Epithelial cell of esophagus (primary cell): ENCODE measurements at regions not wholly inside any gene's neighbourhood (a gene's known extent, or its start where the extent isn't known, plus 50 kb on each side); places are given as distances from the start of the nearest gene placed in this dataset.

Experiments used
- DNase-seq: peaks from one replicate; pipeline ENCODE4 v3.0.0; 2010; ENCODE audit warnings: low read depth
- H3K4me3 ChIP-seq: 2 replicates; pipeline ENCODE4 v1.5.1; 2011; ENCODE audit warnings: mild to moderate bottlenecking, low read length, control low read depth
- TF ChIP-seq, protein P1 (sequence below): IDR thresholded peaks from 2 replicates; pipeline ENCODE4 v1.5.1; 2011; ENCODE audit warnings: low read depth, mild to moderate bottlenecking, low read length, control low read depth, inconsistent platforms; ENCODE audit not compliant: insufficient read depth; ENCODE audit errors: missing control alignments

DNA sequence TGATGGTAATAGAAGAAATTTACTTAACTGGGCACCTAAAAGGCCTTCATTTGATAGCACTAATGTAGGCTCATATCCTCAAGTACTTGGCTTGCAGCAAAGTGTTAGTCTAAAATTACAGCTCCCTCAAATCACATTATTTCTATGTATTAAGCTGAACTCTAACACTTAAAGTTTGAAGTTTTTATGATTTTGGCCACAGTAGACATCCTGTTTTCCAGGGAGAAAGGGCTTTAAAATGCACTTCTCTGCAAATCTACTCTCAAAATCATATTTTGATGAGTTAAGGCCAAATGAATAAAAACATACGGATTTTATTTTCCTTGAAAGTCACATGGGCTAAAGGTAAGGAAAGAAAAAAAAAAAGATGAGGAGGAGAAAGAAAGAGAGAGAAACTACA, 575.5 kb downstream of the PLPP3 start:
- no peak for DNase-seq
- H3K4me3 ChIP-seq, result no peak overlapping the region
- TF ChIP-seq, protein P1, sequence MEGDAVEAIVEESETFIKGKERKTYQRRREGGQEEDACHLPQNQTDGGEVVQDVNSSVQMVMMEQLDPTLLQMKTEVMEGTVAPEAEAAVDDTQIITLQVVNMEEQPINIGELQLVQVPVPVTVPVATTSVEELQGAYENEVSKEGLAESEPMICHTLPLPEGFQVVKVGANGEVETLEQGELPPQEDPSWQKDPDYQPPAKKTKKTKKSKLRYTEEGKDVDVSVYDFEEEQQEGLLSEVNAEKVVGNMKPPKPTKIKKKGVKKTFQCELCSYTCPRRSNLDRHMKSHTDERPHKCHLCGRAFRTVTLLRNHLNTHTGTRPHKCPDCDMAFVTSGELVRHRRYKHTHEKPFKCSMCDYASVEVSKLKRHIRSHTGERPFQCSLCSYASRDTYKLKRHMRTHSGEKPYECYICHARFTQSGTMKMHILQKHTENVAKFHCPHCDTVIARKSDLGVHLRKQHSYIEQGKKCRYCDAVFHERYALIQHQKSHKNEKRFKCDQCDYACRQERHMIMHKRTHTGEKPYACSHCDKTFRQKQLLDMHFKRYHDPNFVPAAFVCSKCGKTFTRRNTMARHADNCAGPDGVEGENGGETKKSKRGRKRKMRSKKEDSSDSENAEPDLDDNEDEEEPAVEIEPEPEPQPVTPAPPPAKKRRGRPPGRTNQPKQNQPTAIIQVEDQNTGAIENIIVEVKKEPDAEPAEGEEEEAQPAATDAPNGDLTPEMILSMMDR, result no peak

DNA sequence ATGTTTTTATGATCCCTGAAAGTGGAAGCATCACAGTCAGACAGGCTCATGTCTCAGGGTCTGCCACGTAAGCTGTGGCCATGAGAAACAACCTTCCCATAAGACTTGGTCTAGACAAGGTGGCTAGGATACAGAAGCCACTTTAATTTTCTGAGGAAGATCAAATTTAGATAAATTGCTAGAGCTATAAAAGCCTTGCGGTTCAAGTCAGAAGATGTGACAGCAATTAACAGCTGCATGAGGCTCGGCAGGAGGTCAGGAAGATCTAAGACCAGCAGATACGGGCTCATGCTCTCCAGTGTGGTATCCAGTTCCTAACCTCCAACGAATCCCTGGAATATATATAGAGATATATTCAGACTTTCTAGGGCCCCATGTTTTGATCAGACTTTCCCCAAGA, 577.1 kb downstream of the PLPP3 start:
- TF ChIP-seq, protein P1, result no peak
- no peak for DNase-seq
- H3K4me3 ChIP-seq, result no peak overlapping the region

DNA sequence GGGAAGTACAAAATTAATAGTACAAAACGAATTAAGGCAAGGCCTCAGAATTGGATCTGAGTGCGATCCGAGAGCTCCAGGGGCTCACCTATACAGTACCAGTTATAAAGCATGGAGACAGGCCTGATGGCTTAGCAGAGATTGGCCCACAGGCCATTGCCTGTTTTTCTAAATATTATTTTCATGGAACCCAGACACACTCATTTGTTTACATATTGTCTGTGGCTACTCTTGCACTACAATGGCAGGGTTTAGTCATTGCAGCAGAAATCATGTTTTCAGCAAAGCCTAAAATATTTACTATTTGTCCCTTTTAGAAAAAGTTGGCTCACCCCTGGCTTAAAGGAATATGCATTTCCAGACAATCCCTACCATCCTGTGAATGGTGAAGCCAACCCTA, 578.9 kb downstream of the PLPP3 start:
- TF ChIP-seq, protein P1, result no peak
- DNase-seq, result no peak
- H3K4me3 ChIP-seq, result no peak overlapping the region

DNA sequence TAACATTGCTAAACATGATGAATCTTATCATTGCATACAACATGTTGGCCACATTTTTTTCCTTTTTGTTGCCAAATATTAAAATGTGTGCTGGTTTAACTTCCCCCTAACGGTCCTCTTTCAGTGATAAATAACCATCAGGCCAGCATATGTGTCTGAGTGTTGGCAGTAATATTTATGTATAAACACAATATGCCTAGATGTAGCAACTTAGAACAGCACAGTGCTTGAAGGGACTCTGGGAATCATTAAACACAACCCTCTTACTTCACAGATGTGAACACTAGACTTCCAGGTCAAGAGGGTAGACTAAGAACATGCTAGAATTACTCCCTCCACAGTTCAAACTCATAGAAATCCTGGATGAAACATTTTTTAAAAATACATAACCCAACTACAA, 581.8 kb downstream of the PLPP3 start:
- DNase-seq, result no peak
- no peak overlapping the region for H3K4me3 ChIP-seq
- TF ChIP-seq, protein P1, result no peak

DNA sequence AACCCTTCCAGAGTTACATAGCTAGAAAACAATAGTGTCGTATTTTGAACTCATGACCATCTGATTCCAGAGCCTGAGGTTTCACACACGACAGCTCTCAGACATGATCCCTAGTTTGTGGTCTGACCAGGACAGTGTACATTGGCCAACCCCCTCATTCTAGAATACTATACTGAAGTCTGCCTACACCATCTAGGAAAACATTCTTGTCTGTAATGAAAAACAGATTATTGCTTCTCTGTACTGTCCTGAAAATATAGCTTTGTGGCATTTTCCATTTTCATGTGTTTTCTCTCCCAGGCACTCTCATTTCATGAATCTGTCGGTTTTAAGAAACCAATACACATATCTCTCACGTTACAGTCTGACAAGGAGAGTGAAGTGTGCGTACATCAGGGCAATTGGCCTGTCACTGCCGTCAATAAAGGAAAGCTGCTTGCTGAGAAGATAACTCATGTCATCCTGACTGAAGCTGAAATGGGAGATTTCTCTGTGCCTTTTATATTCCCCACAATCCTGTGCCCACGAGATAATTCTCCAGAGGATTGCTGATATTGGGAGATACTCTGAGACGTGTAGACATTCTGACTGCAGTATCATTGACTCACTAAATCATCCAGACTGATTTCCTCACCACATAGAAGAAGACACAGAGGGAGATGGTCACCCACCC, 585.6 kb downstream of the PLPP3 start:
- no peak for DNase-seq
- H3K4me3 ChIP-seq, result no peak overlapping the region
- TF ChIP-seq, protein P1, result no peak

DNA sequence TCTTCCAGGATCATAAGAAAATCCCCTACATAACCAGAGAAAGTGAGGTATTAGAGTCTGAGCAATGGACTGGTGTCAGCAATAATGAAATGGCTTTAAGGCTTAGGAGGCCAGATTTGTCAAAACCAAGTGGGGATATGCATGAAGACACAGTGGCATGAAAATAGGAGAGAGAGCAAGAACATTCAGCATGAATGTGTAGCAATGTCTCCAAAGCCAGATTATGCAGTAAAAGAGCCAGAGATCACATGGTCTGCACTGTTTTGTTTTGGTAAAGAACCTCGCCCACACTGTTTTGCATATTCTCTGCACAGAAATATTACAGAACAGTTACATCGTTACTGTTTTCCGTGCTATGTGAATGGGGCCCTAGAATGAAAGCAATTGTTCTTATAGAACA, 589.4 kb downstream of the PLPP3 start:
- TF ChIP-seq, protein P1, result no peak
- DNase-seq, result no peak
- H3K4me3 ChIP-seq, result no peak overlapping the region

DNA sequence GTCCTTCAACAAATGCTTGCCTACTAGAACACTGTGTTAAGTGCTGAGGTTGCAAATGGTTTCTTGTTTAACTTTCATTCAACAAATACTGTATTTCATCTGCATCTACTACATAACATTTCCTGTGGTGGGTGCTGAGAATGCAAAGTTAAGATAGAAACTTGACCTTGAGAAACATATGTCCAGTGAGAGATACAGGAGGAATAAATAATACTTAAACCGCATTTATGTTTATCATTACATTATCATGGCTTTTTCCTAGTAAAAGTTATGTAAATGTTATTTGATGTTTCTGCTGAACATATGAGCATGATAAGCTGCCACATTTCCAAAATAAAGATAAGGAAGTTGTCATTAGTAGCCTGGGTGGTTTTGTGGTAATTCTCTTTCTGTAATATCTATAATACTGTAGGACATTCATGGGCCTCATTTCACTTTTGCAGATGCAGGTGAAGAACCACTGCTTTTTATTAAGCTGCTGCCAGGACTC, 590.4 kb downstream of the PLPP3 start:
- TF ChIP-seq, protein P1, result no peak
- DNase-seq, result no peak
- H3K4me3 ChIP-seq, result no peak overlapping the region
